DMS53 treated with DMSO at 0.1 percent for 48 hours (cell line): ENCODE measurements at regions not wholly inside any gene's neighbourhood (a gene's known extent, or its start where the extent isn't known, plus 50 kb on each side); places are given as distances from the start of the nearest gene placed in this dataset.

Experiments used
- DNase-seq: peaks from one replicate; lab custom pipeline; 2025; ENCODE audit not compliant: unreplicated experiment; lab: John Stamatoyannopoulos, UW

GRCh38 chr12:24302708-24303107 is 353.2 kb upstream of the SOX5 start:
- no peak for DNase-seq

GRCh38 chr12:24297516-24297915 is 348.0 kb upstream of the SOX5 start:
- no peak for DNase-seq

GRCh38 chr12:24293549-24293948 is 344.1 kb upstream of the SOX5 start:
- DNase-seq: no peak

- no peak for DNase-seq
These were observed 338.5 kb upstream of the SOX5 start for GRCh38 chr12:24287963-24288362.

DNA sequence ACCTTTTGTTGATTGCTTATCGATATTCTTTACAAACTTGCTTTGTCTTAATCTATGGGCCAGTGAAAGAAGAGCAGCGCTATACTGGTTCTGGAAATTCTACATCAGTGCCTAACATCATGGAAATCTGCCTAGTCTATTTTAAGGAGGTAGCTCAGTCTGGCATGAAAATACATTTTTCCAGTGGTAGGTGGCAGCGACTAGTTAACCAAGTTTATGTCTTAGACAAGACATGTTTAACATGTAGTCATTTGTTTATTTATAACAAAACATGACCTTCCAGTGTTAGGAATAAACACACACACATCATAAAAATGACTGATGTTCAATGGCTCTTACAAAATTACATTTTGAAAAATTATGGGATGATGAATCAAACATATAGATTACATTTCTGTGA is 336.0 kb upstream of the SOX5 start:
- no peak for DNase-seq

GRCh38 chr12:24281341-24281740 is 331.9 kb upstream of the SOX5 start:
- DNase-seq: no peak

DNA sequence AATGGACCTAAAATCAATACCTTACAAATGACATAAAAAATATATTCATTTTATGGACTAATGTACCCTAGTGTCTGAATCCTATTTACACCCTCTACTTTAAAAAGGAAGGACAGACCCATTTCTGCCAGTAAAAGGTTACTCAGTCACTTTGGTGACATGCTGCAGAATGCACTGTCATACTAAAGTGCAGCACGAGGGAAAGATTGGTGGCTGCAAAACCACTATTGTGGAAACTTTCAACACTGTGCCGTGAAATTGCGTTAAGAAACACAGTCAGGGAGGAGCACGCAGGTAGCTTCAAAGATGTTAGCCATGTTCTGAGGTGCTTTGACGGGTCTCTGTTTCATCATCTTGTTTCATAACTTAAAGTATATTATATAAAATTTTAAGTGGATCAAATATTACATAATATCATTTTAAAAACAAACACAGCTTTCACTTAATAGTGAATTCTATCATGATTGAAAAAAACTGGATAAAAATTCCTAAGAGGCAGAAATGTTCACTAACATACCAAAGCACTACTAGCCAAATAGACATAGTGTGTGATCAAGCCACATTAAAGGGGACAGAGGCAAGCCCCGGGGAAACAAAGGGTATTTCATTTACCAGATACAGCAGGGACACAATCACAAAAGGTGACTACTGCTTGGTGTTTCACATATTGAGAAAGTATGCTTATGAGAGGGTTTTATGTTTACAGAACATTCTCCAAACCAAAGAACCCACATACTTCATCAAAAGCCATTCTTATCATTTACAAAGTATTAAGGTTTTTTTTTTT is 330.8 kb upstream of the SOX5 start:
- no peak for DNase-seq

DNA sequence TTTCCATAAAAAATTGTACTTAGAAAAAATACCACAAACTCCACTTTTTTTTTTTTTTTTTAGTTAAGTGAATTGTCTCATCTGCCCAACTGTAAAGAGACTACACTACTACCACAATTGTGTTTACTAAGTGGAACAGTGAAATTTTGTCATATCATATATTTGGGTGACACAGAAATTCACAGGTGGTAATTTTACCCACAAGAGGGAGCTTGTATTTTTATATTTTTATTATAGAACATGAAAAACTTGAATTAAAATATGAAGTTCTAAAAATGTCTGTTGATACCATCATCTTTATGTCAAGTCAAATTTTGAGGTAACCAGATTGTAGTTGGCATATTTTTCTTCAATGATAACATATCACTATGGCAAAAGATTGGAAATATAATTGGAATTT is 329.4 kb upstream of the SOX5 start:
- DNase-seq: no peak

DNA sequence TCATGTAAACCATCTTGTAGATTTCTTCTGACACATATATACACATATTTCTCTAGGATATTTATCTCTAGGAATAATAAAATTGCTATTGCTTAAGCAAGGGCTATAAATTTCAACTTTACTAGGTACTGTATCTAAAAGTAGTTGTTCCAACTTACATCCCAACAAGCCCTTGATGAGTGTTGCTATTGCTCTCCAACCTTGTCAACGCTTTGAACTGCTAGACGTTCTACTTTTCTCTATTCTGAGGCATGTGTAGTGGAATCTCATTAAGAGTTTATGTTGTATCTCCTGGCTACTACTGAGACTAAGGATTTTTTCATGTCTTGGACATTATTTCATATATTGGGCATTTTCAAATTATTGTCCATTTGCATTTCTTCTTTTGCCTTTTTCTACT is 321.5 kb upstream of the SOX5 start:
- no peak for DNase-seq

- no peak for DNase-seq
These were observed 321.0 kb upstream of the SOX5 start for GRCh38 chr12:24270464-24270863.

DNA sequence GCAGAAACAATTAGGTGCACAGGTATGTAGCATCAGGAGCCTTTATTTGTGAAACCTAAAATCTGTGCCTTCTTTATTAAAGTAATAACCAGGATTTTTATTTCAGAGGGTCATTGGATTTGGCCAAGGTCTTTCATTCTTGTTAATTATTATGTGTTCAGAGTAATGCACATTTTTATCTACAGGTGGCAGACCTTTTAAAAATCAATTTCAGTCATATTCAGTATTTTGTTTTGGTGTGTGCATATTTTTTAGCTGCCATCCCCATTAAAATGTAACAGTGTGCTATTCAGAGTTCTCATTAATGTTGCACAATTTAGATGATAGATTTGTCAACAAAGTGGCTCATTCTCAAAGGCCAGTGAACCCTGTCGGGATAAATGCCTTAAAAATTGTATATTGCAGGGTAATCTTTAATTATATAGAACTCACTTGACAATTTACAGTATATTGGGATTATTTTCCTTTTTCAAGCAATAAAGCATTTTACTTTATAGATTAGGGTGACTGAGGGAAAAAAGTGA is 319.3 kb upstream of the SOX5 start:
- peak; percentile 82 for DNase-seq

DNA sequence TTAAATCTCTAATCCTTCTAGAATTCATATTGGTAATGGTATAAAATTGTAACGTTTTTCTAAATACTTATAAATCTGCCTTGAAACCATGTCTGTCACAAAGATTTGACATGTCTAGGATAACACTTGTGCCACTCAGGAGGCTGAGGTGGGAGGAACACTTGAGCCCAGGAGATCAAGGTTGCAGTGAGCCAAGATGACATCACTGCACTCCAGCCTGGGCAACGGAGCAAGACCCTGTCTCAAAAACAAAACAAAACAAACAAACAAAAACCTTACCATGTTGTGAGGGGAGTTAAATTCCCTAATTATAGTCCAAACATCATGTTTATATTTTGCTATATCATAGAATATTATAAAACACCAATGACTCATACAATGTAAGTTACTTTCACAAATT is 317.5 kb upstream of the SOX5 start:
- DNase-seq: no peak

- no peak for DNase-seq
These were observed 307.2 kb upstream of the SOX5 start for GRCh38 chr12:24256684-24257083.

- no peak for DNase-seq
These were observed 306.6 kb upstream of the SOX5 start for GRCh38 chr12:24255920-24256665.

DNA sequence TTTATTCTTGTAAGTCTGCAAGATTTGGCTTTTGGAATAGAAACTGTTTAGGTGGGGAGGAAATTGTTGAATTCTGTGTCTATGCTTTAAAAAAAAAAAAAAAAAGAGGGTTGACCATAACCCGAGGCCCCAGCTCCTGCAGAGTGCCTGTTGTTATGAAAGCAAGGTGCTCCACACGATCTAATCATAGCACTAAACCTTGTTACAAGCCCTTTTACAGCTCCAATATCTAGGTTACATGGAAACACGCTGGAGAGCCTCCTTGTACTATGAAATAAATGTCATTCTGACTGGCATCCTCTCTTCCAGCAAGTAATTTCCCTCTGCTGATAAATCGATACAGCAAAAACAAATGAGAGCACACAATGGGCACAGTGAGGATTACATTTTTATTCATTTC is 303.1 kb upstream of the SOX5 start:
- DNase-seq: no peak

DNA sequence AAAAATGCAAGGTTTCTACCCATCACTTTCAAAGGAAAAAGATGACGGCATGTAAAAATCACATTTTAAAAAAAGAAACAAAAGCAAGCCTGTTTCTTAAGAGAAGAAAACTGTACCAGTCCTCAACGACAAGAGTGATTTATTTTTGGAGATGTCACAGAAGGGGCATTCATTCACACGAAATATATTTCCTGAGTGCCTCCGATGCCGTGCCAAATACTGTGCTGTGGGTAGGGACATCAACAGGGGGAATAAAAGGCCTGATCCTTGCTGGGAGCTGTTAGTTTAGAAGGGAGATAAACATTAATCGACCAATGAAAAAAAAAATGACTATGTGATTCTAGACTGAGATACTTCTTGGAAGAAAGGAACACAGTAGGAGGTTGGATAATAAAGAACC is 297.5 kb upstream of the SOX5 start:
- no peak for DNase-seq

DNA sequence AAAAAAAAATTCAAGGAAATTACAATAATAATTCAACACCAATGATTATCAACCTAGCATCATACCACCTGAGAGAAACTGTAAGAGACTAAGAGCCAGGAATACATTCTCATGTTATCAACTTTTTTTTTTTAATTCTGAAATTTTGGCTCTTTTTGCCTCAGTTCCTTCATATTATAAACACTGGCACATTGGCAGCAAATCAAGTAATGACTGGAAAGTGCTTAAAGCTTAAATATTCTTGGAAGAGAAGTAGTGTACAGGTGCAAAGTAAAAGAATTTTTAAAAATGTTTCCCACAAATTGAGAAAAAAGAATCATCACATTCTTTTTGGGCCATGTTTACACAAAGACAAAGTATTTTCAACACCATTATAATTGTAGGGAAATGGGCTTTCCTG is 296.9 kb upstream of the SOX5 start:
- DNase-seq: no peak

DNA sequence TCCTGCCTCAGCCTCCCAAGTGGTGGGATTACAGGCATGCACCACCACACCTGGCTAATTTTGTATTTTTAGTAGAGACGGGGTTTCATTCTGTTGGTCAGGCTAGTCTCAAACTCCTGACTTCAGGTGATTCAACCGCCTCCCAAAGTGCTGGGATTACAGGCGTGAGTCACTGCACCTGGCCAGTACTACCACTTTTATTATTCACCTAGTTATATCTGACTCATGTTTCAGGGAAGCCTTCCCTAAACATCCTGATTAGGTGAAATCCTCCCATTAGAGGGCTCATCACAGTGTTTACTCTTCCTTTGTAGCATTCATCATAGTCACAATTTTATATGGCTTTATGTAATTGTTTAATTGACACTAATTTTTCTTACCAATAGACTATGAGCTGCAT is 295.3 kb upstream of the SOX5 start:
- peak; percentile 99 for DNase-seq

- DNase-seq: no peak
These were observed 294.8 kb upstream of the SOX5 start for GRCh38 chr12:24244231-24244630.

- no peak for DNase-seq
These were observed 291.2 kb upstream of the SOX5 start for GRCh38 chr12:24240707-24241106.

- DNase-seq: no peak
These were observed 284.2 kb upstream of the SOX5 start for GRCh38 chr12:24233519-24234246.

DNA sequence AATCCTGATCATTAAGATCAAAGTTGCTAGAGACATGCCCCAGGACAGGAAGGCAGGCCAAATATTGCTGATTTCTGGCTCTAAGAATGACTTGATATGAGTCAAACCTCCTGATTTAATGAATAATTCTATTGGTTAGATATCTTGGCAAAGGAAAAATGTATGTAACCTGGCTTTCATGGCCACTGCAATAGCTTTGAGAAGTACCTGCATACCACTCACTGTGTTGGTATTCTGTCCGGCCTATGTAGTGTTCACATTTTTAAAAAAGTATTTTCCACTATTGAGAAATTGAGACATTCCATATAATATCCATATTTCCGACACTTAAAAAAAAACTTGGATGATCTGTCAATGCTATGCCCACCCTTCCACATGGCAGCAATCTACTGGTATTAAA is 283.1 kb upstream of the SOX5 start:
- no peak for DNase-seq
